ENCODE measurements at regions not wholly inside any gene's neighbourhood (a gene's known extent, or its start where the extent isn't known, plus 50 kb on each side); places are given as distances from the start of the nearest gene placed in this dataset.

- no peak for DNase-seq
These were observed 52.5 kb upstream of the SLC14A2 start for GRCh38 chr18:45562567-45563479.

- DNase-seq, result no peak
These were observed 49.9 kb upstream of the SLC14A2 start for GRCh38 chr18:45565280-45565970.
